ENCODE measurements at regions not wholly inside any gene's neighbourhood (a gene's known extent, or its start where the extent isn't known, plus 50 kb on each side); places are given as distances from the start of the nearest gene placed in this dataset.

GRCh38 chr9:106684940-106685695 is 177.8 kb upstream of the ZNF462 start (continued):
- no peak for TF ChIP-seq REST (IDR thresholded peaks at IDR 0.05)

- Histone ChIP-seq H3K4me3 (ENCODE audit: low read depth in 1 of 3, low read length in 3 of 3) (no peak overlapping the region), H3K27me3 (ENCODE audit: control insufficient read depth in 4 of 4, insufficient read depth in 4 of 4, low read length in 3 of 4) (no peaks in the 10 kb centered on the region), H3K9ac (ENCODE audit: low read depth in 1 of 2, low read length in 2 of 2) (no peak overlapping the region), H3K36me3 (ENCODE audit: control insufficient read depth in 4 of 4, insufficient read depth in 3 of 4, low read depth in 1 of 4, low read length in 3 of 4) (no peaks in the 10 kb centered on the region), H3K27ac (ENCODE audit: low read depth in 1 of 2, low read length in 2 of 2) (no peak overlapping the region), H3K9me3 (ENCODE audit: control insufficient read depth in 4 of 4, low read length in 3 of 4) (no peaks in the 10 kb centered on the region), H3K4me1 (ENCODE audit: control insufficient read depth in 4 of 4, insufficient read depth in 4 of 4, low read length in 3 of 4) (no peaks in the 10 kb centered on the region)
- no peak for DNase-seq (ENCODE audit: low spot score)
- 86% methylated on average over 3 of the region's 3 CpGs for WGBS
- no peak for TF ChIP-seq CTCF (IDR thresholded peaks at IDR 0.05; ENCODE audit: low read depth, low read length, missing input control)
These were observed 173.9 kb upstream of the ZNF462 start for GRCh38 chr9:106689089-106689488.

- 87% methylated on average over 6 of the region's 6 CpGs for WGBS
- no peak overlapping the region for H3K4me3 ChIP-seq (ENCODE audit: low read depth in 1 of 3, low read length in 3 of 3)
- H3K36me3 ChIP-seq (ENCODE audit: control insufficient read depth in 4 of 4, insufficient read depth in 3 of 4, low read depth in 1 of 4, low read length in 3 of 4): no peaks in the 10 kb centered on the region
- H3K4me1 ChIP-seq (ENCODE audit: control insufficient read depth in 4 of 4, insufficient read depth in 4 of 4, low read length in 3 of 4): no peaks in the 10 kb centered on the region
- no peak for DNase-seq (ENCODE audit: low spot score)
- no peaks in the 10 kb centered on the region for H3K9me3 ChIP-seq (ENCODE audit: control insufficient read depth in 4 of 4, low read length in 3 of 4)
- no peaks in the 10 kb centered on the region for H3K27me3 ChIP-seq (ENCODE audit: control insufficient read depth in 4 of 4, insufficient read depth in 4 of 4, low read length in 3 of 4)
- H3K27ac ChIP-seq (ENCODE audit: low read depth in 1 of 2, low read length in 2 of 2): no peak overlapping the region
- TF ChIP-seq GABPA (IDR thresholded peaks at IDR 0.05 in 1 of 2, conservative IDR thresholded peaks at IDR 0.05 in 1 of 2): no peak
- no peak for TF ChIP-seq JUND (IDR thresholded peaks at IDR 0.05)
- no peak for TF ChIP-seq MAX (IDR thresholded peaks at IDR 0.05)
- TF ChIP-seq YY1 (IDR thresholded peaks at IDR 0.05): no peak
- no peak for TF ChIP-seq RAD21 (IDR thresholded peaks at IDR 0.05)
- TF ChIP-seq RXRA (IDR thresholded peaks at IDR 0.05): no peak
- TF ChIP-seq NR2F2 (IDR thresholded peaks at IDR 0.05): no peak
- TF ChIP-seq HNF4G (IDR thresholded peaks at IDR 0.05): no peak
- no peak for TF ChIP-seq FOXA1 (IDR thresholded peaks at IDR 0.05)
- no peak for TF ChIP-seq CTCF (IDR thresholded peaks at IDR 0.05; ENCODE audit: low read depth, low read length, missing input control)
- TF ChIP-seq SP1 (IDR thresholded peaks at IDR 0.05): no peak
- TF ChIP-seq EGR1 (IDR thresholded peaks at IDR 0.05; ENCODE audit: low read depth in 2 of 2): no peak
- TF ChIP-seq HNF4A (conservative IDR thresholded peaks at IDR 0.05): no peak
- no peak for TF ChIP-seq FOXA2 (IDR thresholded peaks at IDR 0.05)
- TF ChIP-seq TAF1 (conservative IDR thresholded peaks at IDR 0.05): no peak
- no peak for TF ChIP-seq REST (IDR thresholded peaks at IDR 0.05)
- no peak overlapping the region for H3K9ac ChIP-seq (ENCODE audit: low read depth in 1 of 2, low read length in 2 of 2)
These were observed 171.3 kb upstream of the ZNF462 start for GRCh38 chr9:106691627-106692026.

Data from liver (tissue), 8 donors.